ENCODE measurements at regions not wholly inside any gene's neighbourhood (a gene's known extent, or its start where the extent isn't known, plus 50 kb on each side); places are given as distances from the start of the nearest gene placed in this dataset.

DNA sequence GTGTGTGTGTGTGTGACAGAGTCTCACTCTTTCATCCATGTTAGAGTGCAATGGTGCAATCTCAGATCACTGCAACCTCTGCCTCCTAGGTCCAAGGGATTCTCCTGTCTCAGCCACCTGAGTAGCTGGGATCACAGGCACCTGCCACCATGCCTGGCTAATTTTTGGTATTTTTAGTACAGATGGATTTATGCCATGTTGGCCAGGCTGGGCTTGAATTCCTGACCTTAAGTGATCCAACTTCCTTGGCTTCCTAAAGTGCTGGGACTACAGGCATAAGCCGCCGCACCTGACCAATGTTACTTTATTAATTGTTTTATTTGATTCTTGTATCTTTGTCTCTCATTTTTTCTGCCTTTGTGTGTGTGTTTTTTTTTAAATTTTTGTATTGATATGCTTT is 89.6 kb downstream of the ZNF486 start:
- DNase-seq (ENCODE audit: insufficient read length, low spot score) (no peak), FAIRE-seq (no peak)
- TF ChIP-seq TAF1 (IDR thresholded peaks at IDR 0.05; ENCODE audit: low read depth, low read length) (no peak), POLR2A (IDR thresholded peaks at IDR 0.05; ENCODE audit: low read depth, low read length) (no peak), POLR2AphosphoS5 (IDR thresholded peaks at IDR 0.05; ENCODE audit: low read depth, low read length) (no peak), PAX5 (IDR thresholded peaks at IDR 0.05; ENCODE audit: insufficient read depth, low read length, severe bottlenecking) (no peak), SPI1 (IDR thresholded peaks at IDR 0.05; ENCODE audit: low read depth, low read length) (no peak), POU2F2 (IDR thresholded peaks at IDR 0.05; ENCODE audit: low read depth, low read length) (no peak)

DNA sequence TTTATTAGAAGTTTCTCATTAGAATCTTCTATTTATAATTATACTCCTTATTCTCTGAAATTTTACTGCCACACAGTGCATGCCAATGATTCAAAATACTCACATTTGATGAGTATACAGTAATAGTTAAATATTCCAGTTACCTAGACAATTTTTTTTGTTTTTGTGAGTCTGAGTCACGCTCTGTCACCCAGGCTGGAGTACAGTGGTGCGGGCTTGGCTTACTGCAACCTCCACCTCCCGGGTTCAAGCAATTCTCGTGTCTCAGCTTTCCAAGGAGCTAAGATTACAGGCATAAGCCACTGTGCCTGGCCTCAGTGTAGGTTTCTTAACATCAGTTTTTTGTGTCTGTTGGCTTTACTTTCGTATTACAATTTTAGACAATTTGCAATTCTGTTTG is 87.1 kb downstream of the ZNF486 start:
- TF ChIP-seq POLR2AphosphoS5 (IDR thresholded peaks at IDR 0.05; ENCODE audit: low read depth, low read length) = no peak
- FAIRE-seq = no peak
- DNase-seq (ENCODE audit: insufficient read length, low spot score) = no peak

GRCh38 chr19:20252613-20253012 is 85.6 kb downstream of the ZNF486 start:
- no peak for FAIRE-seq
- DNase-seq (ENCODE audit: insufficient read length, low spot score) = no peak
- no peak for TF ChIP-seq TAF1 (IDR thresholded peaks at IDR 0.05; ENCODE audit: low read depth, low read length)

- TF ChIP-seq POU2F2 (IDR thresholded peaks at IDR 0.05; ENCODE audit: low read depth, low read length) (no peak), POLR2A (IDR thresholded peaks at IDR 0.05; ENCODE audit: low read depth, low read length) (no peak), SPI1 (IDR thresholded peaks at IDR 0.05; ENCODE audit: low read depth, low read length) (no peak), PAX5 (IDR thresholded peaks at IDR 0.05; ENCODE audit: insufficient read depth, low read length, severe bottlenecking) (no peak), TAF1 (IDR thresholded peaks at IDR 0.05; ENCODE audit: low read depth, low read length) (no peak), POLR2AphosphoS5 (IDR thresholded peaks at IDR 0.05; ENCODE audit: low read depth, low read length) (no peak)
- FAIRE-seq (no peak), DNase-seq (ENCODE audit: insufficient read length, low spot score) (no peak)
These were observed 83.6 kb downstream of the ZNF486 start for GRCh38 chr19:20250627-20251026.

DNA sequence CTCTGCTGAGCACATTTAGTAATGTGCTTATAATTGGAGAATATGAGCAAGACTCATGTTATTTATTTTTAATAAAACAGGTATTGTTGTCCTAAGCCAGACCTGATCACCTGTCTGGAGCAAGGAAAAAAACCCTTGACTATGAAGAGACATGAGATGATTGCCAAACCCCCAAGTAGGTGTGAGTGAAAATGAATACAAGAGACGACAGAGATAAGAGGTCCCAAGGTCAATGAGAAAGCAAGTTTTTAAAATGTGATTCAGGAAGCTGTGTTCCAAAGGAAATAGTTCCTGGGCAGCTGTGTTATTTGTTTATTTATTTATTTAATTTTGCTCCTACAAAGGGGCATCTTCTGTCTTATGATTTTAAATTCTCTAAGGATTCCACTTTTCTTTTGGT is 83.1 kb downstream of the ZNF486 start:
- TF ChIP-seq POLR2A (IDR thresholded peaks at IDR 0.05; ENCODE audit: low read depth, low read length) = no peak
- no peak for TF ChIP-seq POLR2AphosphoS5 (IDR thresholded peaks at IDR 0.05; ENCODE audit: low read depth, low read length)
- no peak for TF ChIP-seq POU2F2 (IDR thresholded peaks at IDR 0.05; ENCODE audit: low read depth, low read length)
- TF ChIP-seq TAF1 (IDR thresholded peaks at IDR 0.05; ENCODE audit: low read depth, low read length) = no peak
- TF ChIP-seq PAX5 (IDR thresholded peaks at IDR 0.05; ENCODE audit: insufficient read depth, low read length, severe bottlenecking) = no peak
- TF ChIP-seq SPI1 (IDR thresholded peaks at IDR 0.05; ENCODE audit: low read depth, low read length) = no peak
- no peak for FAIRE-seq
- DNase-seq (ENCODE audit: insufficient read length, low spot score) = no peak

All from GM12891 (cell line).